Neural progenitor cell (in vitro differentiated cells): ENCODE measurements at regions not wholly inside any gene's neighbourhood (a gene's known extent, or its start where the extent isn't known, plus 50 kb on each side); places are given as distances from the start of the nearest gene placed in this dataset.

Experiments used
- DNase-seq: peaks from one replicate; pipeline ENCODE4 v3.0.0-alpha.2; 2016; ENCODE audit warnings: low spot score
- H2AFZ ChIP-seq: fragments of 200-600 bp; sonication (generic); replicated peaks from 2 replicates; pipeline ENCODE4 v1.6.1; 2016; ENCODE audit warnings: antibody characterized with exemption
- H3F3A ChIP-seq: fragments of 200-600 bp; sonication (generic); 2 replicates; pipeline ENCODE4 v1.6.1; 2016; ENCODE audit warnings: antibody characterized with exemption, low read depth
- H3K27ac ChIP-seq: fragments of 200-600 bp; sonication (generic); 2 replicates; pipeline ENCODE4 v1.5.1; 2016; ENCODE audit warnings: mild to moderate bottlenecking
- H3K27me3 ChIP-seq: fragments of 200-600 bp; sonication (generic); 2 replicates; pipeline ENCODE4 v1.6.1; 2016; ENCODE audit warnings: mild to moderate bottlenecking, moderate library complexity
- H3K36me3 ChIP-seq: fragments of 200-600 bp; sonication (generic); 2 replicates; pipeline ENCODE4 v1.5.1; 2016
- H3K4me1 ChIP-seq: fragments of 200-600 bp; sonication (generic); 2 replicates; pipeline ENCODE4 v1.6.1; 2016; ENCODE audit warnings: mixed run types
- H3K4me2 ChIP-seq: fragments of 200-600 bp; sonication (generic); 2 replicates; pipeline ENCODE4 v1.6.1; 2016
- H3K4me3 ChIP-seq: fragments of 200-600 bp; sonication (generic); 2 replicates; pipeline ENCODE4 v1.5.1; 2016
- H3K79me2 ChIP-seq: fragments of 200-600 bp; sonication (generic); 2 replicates; pipeline ENCODE4 v1.6.1; 2016; ENCODE audit warnings: low read depth
- H3K9ac ChIP-seq: fragments of 200-600 bp; sonication (generic); 2 replicates; pipeline ENCODE4 v1.6.1; 2016
- H3K9me3 ChIP-seq: fragments of 200-600 bp; sonication (generic); 2 replicates; pipeline ENCODE4 v1.5.1; 2016; ENCODE audit warnings: low read depth
- H4K20me1 ChIP-seq: fragments of 200-600 bp; sonication (generic); 2 replicates; pipeline ENCODE4 v1.6.1; 2016; ENCODE audit warnings: low read depth
- H3K27ac Mint-ChIP-seq: 3 replicates; pipeline ENCODE4 v1.8.0; 2021; ENCODE audit warnings: mixed read lengths
- H3K27me3 Mint-ChIP-seq: 2 replicates; pipeline ENCODE4 v1.8.0; 2022; ENCODE audit warnings: low read depth, mild to moderate bottlenecking, inconsistent platforms, moderate library complexity, mixed read lengths; ENCODE audit not compliant: insufficient read depth
- H3K36me3 Mint-ChIP-seq: 3 replicates; pipeline ENCODE4 v1.8.0; 2021; ENCODE audit warnings: mixed read lengths
- H3K4me1 Mint-ChIP-seq: 3 replicates; pipeline ENCODE4 v1.8.0; 2021; ENCODE audit warnings: mixed read lengths
- H3K4me3 Mint-ChIP-seq: 3 replicates; pipeline ENCODE4 v1.8.0; 2021; ENCODE audit warnings: mild to moderate bottlenecking, moderate library complexity, mixed read lengths
- H3K9me3 Mint-ChIP-seq: 3 replicates; pipeline ENCODE4 v1.8.0; 2020; ENCODE audit warnings: mixed read lengths
- EZH2 ChIP-seq: fragments of 200-600 bp; sonication (generic); IDR thresholded peaks from 2 replicates; pipeline ENCODE4 v1.6.1; 2017; ENCODE audit warnings: antibody characterized with exemption, mild to moderate bottlenecking, moderate library complexity
- EZH2phosphoT487 ChIP-seq: fragments of 200-600 bp; sonication (generic); IDR thresholded peaks from 2 replicates; pipeline ENCODE4 v1.6.1; 2017; ENCODE audit warnings: antibody characterized with exemption
- TF ChIP-seq, protein P1 (sequence below): fragments of 200-600 bp; sonication (generic); IDR thresholded peaks from 2 replicates; pipeline ENCODE4 v1.5.1; 2017; ENCODE audit warnings: antibody characterized with exemption, mild to moderate bottlenecking

DNA sequence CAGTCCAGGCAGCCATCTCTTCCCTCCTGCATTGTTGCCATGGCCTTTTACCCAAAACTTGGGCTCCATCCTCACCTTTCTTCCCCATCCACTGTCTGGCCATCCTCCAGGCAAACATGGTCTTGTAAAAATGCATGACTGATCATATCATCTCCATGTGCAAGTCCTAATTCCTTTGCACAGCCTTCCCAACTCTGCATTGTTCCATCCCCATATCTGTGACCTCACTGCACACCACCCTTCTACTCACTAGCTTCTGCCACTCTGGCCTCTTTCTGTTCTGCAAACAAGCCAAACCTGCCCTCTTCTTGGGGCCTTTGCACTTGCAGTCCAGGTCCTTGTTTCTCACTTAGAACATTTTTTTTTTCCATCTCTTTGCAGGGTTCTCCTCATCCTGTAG, 230.1 kb upstream of the GJB5 start:
- no peak overlapping the region for H3K9ac ChIP-seq
- no peak overlapping the region for H3K4me2 ChIP-seq
- no peak for DNase-seq
- no peak overlapping the region for H3K4me3 Mint-ChIP-seq
- H3K4me1 Mint-ChIP-seq: no peaks in the 10 kb centered on the region
- H3K4me3 ChIP-seq: no peak overlapping the region
- TF ChIP-seq, protein P1, sequence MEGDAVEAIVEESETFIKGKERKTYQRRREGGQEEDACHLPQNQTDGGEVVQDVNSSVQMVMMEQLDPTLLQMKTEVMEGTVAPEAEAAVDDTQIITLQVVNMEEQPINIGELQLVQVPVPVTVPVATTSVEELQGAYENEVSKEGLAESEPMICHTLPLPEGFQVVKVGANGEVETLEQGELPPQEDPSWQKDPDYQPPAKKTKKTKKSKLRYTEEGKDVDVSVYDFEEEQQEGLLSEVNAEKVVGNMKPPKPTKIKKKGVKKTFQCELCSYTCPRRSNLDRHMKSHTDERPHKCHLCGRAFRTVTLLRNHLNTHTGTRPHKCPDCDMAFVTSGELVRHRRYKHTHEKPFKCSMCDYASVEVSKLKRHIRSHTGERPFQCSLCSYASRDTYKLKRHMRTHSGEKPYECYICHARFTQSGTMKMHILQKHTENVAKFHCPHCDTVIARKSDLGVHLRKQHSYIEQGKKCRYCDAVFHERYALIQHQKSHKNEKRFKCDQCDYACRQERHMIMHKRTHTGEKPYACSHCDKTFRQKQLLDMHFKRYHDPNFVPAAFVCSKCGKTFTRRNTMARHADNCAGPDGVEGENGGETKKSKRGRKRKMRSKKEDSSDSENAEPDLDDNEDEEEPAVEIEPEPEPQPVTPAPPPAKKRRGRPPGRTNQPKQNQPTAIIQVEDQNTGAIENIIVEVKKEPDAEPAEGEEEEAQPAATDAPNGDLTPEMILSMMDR: no peak
- TF ChIP-seq EZH2 (no peak), EZH2phosphoT487 (no peak)
- peaks cover 4% of the 10 kb centered on the region for H3K27me3 Mint-ChIP-seq
- no peaks in the 10 kb centered on the region for H3K36me3 ChIP-seq
- no peaks in the 10 kb centered on the region for H4K20me1 ChIP-seq
- no peaks in the 10 kb centered on the region for H3K79me2 ChIP-seq
- H3K9me3 Mint-ChIP-seq: no peaks in the 10 kb centered on the region
- no peak overlapping the region for H2AFZ ChIP-seq
- no peaks in the 10 kb centered on the region for H3K36me3 Mint-ChIP-seq
- H3K9me3 ChIP-seq: no peaks in the 10 kb centered on the region
- no peaks in the 10 kb centered on the region for H3F3A ChIP-seq
- no peaks in the 10 kb centered on the region for H3K27me3 ChIP-seq
- no peak overlapping the region for H3K27ac Mint-ChIP-seq
- H3K27ac ChIP-seq: no peak overlapping the region
- H3K4me1 ChIP-seq: peaks cover 2% of the 10 kb centered on the region

DNA sequence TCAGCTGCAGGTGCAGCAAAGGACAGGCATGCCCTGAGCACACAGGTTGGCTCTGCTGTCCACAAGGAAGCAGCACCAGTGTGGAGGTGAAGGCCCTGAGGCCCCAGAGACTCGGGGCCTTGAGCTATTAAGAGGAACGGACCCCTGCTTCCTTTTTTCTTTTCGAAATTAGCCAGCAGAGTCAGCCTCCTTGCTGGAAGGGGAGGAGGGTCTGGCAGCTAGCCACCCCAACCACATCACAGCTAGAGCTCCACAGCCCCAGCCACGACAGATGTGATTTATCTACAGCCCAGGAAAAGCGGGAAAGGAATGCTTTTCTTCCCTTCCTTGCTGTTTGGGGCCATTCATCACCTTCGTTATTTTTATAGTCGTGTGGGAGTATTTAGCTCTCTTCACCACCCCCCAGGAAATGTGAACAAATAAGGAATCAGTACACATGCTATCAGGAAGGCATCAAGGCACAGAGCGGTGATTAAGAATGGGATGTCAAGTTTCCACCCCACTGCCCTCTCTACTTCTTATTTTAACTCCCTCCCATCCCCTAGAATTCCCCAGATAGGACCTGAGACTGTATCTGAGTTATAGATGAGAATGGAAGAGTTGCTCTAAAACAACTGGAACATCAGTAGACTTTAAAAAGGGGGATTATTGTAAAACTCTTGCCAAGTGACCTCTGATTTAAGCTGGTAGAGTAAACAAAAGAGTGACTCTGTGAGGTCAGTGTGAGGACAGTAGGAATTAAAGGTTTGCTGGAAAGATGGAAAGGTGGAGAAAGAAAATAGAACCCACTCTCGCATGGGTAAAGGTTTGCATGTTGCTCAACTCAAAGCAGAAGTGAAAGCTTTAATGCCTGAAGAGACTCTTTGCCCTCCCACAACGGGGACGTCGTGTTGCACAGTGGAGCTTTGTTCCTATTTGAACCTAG, 224.7 kb upstream of the GJB5 start:
- Histone ChIP-seq H3K9me3 (no peaks in the 10 kb centered on the region), H3K4me2 (peak overlapping the region; percentile 49), H2AFZ (no peak overlapping the region), H3K36me3 (no peaks in the 10 kb centered on the region), H3K9ac (no peak overlapping the region), H3K4me1 (peaks cover 14% of the 10 kb centered on the region), H3F3A (peaks cover 4% of the 10 kb centered on the region), H4K20me1 (no peaks in the 10 kb centered on the region), H3K27ac (no peak overlapping the region), H3K27me3 (no peaks in the 10 kb centered on the region), H3K79me2 (no peaks in the 10 kb centered on the region), H3K4me3 (no peak overlapping the region)
- Mint-ChIP-seq H3K36me3 (no peaks in the 10 kb centered on the region), H3K4me3 (no peak overlapping the region), H3K27ac (no peak overlapping the region), H3K9me3 (no peaks in the 10 kb centered on the region), H3K27me3 (peaks cover 2% of the 10 kb centered on the region), H3K4me1 (peaks cover 6% of the 10 kb centered on the region)
- TF ChIP-seq, protein P1: no peak
- TF ChIP-seq EZH2phosphoT487: no peak
- TF ChIP-seq EZH2: no peak
- DNase-seq: peak; percentile 4

DNA sequence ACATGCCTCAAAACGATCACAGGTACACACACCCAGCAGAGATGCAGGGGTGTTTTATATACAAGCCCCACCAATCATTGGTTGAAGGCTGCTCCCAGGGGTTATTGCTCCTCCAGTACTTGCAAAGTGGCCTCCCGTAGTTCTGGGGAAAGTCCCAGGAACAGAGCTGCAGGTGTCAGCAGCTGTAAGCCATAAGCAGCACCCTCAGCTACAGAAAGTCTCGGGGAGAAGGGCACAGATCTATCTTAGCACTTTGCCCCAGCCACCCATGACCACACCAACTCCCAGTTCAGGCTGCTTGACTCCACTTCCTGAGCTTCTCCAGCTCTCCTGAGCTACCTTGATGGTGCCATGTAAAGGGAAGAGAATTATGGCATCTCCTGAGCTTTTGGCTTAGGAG, 222.7 kb upstream of the GJB5 start:
- H3F3A ChIP-seq: peaks cover 4% of the 10 kb centered on the region
- H3K9ac ChIP-seq: no peak overlapping the region
- H3K4me2 ChIP-seq: no peak overlapping the region
- peaks cover 14% of the 10 kb centered on the region for H3K4me1 ChIP-seq
- H3K36me3 Mint-ChIP-seq: no peaks in the 10 kb centered on the region
- H3K4me1 Mint-ChIP-seq: peaks cover 6% of the 10 kb centered on the region
- no peaks in the 10 kb centered on the region for H3K27me3 ChIP-seq
- H3K4me3 Mint-ChIP-seq: no peak overlapping the region
- H4K20me1 ChIP-seq: no peaks in the 10 kb centered on the region
- H3K36me3 ChIP-seq: no peaks in the 10 kb centered on the region
- no peak for DNase-seq
- no peak overlapping the region for H3K27ac ChIP-seq
- no peaks in the 10 kb centered on the region for H3K9me3 ChIP-seq
- no peak overlapping the region for H3K4me3 ChIP-seq
- H3K9me3 Mint-ChIP-seq: no peaks in the 10 kb centered on the region
- no peak overlapping the region for H3K27ac Mint-ChIP-seq
- no peaks in the 10 kb centered on the region for H3K79me2 ChIP-seq
- no peak for TF ChIP-seq EZH2
- TF ChIP-seq EZH2phosphoT487: no peak
- TF ChIP-seq, protein P1: no peak
- H3K27me3 Mint-ChIP-seq: peaks cover 2% of the 10 kb centered on the region
- no peak overlapping the region for H2AFZ ChIP-seq
